ENCODE measurements at regions not wholly inside any gene's neighbourhood (a gene's known extent, or its start where the extent isn't known, plus 50 kb on each side); places are given as distances from the start of the nearest gene placed in this dataset.

- Histone ChIP-seq H3K4me2 (ENCODE audit: low read length) (no peak overlapping the region), H4K20me1 (ENCODE audit: insufficient read depth, low read length) (no peaks in the 10 kb centered on the region)
Measured at GRCh38 chr16:72481419-72481818, 309.5 kb upstream of the PMFBP1 start.

DNA sequence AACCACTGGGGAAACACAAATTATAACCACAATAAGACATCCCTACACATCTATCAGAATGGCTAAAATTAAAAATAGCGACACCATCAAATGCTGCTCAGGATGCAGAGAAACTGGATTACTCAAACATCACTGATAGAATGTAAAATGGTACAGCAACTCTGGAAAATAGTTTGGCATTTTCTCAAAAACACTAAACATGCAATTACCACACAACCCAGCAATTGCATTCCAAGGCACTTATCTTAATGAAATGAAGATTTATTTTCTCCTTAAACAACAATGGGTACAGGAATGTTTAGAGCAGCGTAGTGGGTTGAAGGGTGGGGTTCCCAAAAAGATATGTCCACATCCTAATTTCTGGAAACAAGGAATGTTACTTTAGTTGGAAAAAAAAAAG lies 309.0 kb upstream of the PMFBP1 start:
- Histone ChIP-seq H3K4me3 (ENCODE audit: low read depth, low read length, poor library complexity, severe bottlenecking) (no peak overlapping the region), H3K4me2 (ENCODE audit: low read length) (no peak overlapping the region), H3F3A (ENCODE audit: insufficient read depth, low read length) (no peaks in the 10 kb centered on the region), H3K27me3 (ENCODE audit: insufficient read depth, low read length) (no peaks in the 10 kb centered on the region), H3K27ac (ENCODE audit: low read depth, low read length, poor library complexity, severe bottlenecking) (no peak overlapping the region), H3K79me2 (ENCODE audit: insufficient read depth, low read length) (no peaks in the 10 kb centered on the region), H2AFZ (ENCODE audit: low read length) (no peak overlapping the region), H3K9me3 (ENCODE audit: low read length) (no peaks in the 10 kb centered on the region), H3K36me3 (ENCODE audit: insufficient read depth, low read length) (no peaks in the 10 kb centered on the region), H3K9ac (ENCODE audit: low read length) (no peak overlapping the region), H3K4me1 (ENCODE audit: insufficient read depth, low read length, severe bottlenecking) (peaks cover 16% of the 10 kb centered on the region), H4K20me1 (ENCODE audit: insufficient read depth, low read length) (no peaks in the 10 kb centered on the region), H3K9me2 (ENCODE audit: low read depth, low read length) (no peaks in the 10 kb centered on the region)
- TF ChIP-seq CTCF (IDR thresholded peaks at IDR 0.05; ENCODE audit: low read length) (no peak), EZH2 (IDR thresholded peaks at IDR 0.05; ENCODE audit: borderline replicate concordance, low read length) (no peak)

More at GRCh38 chr16:72481419-72481818, 309.5 kb upstream of the PMFBP1 start:
- Histone ChIP-seq H3K36me3 (ENCODE audit: insufficient read depth, low read length) (no peaks in the 10 kb centered on the region), H3K27ac (ENCODE audit: low read depth, low read length, poor library complexity, severe bottlenecking) (no peak overlapping the region), H3K79me2 (ENCODE audit: insufficient read depth, low read length) (no peaks in the 10 kb centered on the region), H2AFZ (ENCODE audit: low read length) (no peak overlapping the region), H3F3A (ENCODE audit: insufficient read depth, low read length) (no peaks in the 10 kb centered on the region), H3K4me1 (ENCODE audit: insufficient read depth, low read length, severe bottlenecking) (peaks cover 16% of the 10 kb centered on the region), H3K27me3 (ENCODE audit: insufficient read depth, low read length) (no peaks in the 10 kb centered on the region), H3K9me2 (ENCODE audit: low read depth, low read length) (no peaks in the 10 kb centered on the region), H3K4me3 (ENCODE audit: low read depth, low read length, poor library complexity, severe bottlenecking) (no peak overlapping the region), H3K9ac (ENCODE audit: low read length) (no peak overlapping the region), H3K9me3 (ENCODE audit: low read length) (no peaks in the 10 kb centered on the region)
- TF ChIP-seq EZH2 (IDR thresholded peaks at IDR 0.05; ENCODE audit: borderline replicate concordance, low read length) (no peak), CTCF (IDR thresholded peaks at IDR 0.05; ENCODE audit: low read length) (no peak)

GRCh38 chr16:72475688-72476087 lies 303.7 kb upstream of the PMFBP1 start:
- TF ChIP-seq CTCF (IDR thresholded peaks at IDR 0.05; ENCODE audit: low read length) (no peak), EZH2 (IDR thresholded peaks at IDR 0.05; ENCODE audit: borderline replicate concordance, low read length) (no peak)
- H3F3A ChIP-seq (ENCODE audit: insufficient read depth, low read length): no peaks in the 10 kb centered on the region
- no peak overlapping the region for H2AFZ ChIP-seq (ENCODE audit: low read length)
- no peaks in the 10 kb centered on the region for H3K4me1 ChIP-seq (ENCODE audit: insufficient read depth, low read length, severe bottlenecking)
- no peaks in the 10 kb centered on the region for H4K20me1 ChIP-seq (ENCODE audit: insufficient read depth, low read length)
- H3K4me3 ChIP-seq (ENCODE audit: low read depth, low read length, poor library complexity, severe bottlenecking): no peak overlapping the region
- H3K79me2 ChIP-seq (ENCODE audit: insufficient read depth, low read length): no peaks in the 10 kb centered on the region
- no peak overlapping the region for H3K9ac ChIP-seq (ENCODE audit: low read length)
- no peaks in the 10 kb centered on the region for H3K9me2 ChIP-seq (ENCODE audit: low read depth, low read length)
- H3K4me2 ChIP-seq (ENCODE audit: low read length): no peak overlapping the region
- no peak overlapping the region for H3K27ac ChIP-seq (ENCODE audit: low read depth, low read length, poor library complexity, severe bottlenecking)
- no peaks in the 10 kb centered on the region for H3K27me3 ChIP-seq (ENCODE audit: insufficient read depth, low read length)
- H3K36me3 ChIP-seq (ENCODE audit: insufficient read depth, low read length): no peaks in the 10 kb centered on the region
- no peaks in the 10 kb centered on the region for H3K9me3 ChIP-seq (ENCODE audit: low read length)

All from OCI-LY1 (cell line).